A549 (cell line): ENCODE measurements at regions not wholly inside any gene's neighbourhood (a gene's known extent, or its start where the extent isn't known, plus 50 kb on each side); places are given as distances from the start of the nearest gene placed in this dataset.

Source experiments
- ATAC-seq, 2 experiments: fragments of 200-7000 bp in 1 of 2; fragments of >200 bp in 1 of 2; cut with Nextera tagmentation in 1 of 2; cut with Tn5 transposase in 1 of 2; 3 replicates each; pipeline versions ENCODE4 v1.8.0 to v1.9.1; 2018 to 2020; ENCODE audit warnings: mild to moderate bottlenecking in 1 of 2, moderate library complexity in 1 of 2
- CTCF ChIA-PET: fragments of 300-600 bp; sonication (Branson Sonifier 250); formaldehyde crosslinking; extraction: SDS; loops from one replicate; lab custom pipeline; 2021; ENCODE audit warnings: antibody characterized with exemption, inconsistent platforms; lab: Yijun Ruan, JAX
- POLR2A ChIA-PET: fragments of 350-600 bp; formaldehyde crosslinking; extraction: SDS; loops from one replicate; lab custom pipeline; 2021; ENCODE audit warnings: antibody characterized with exemption, inconsistent platforms; lab: Yijun Ruan, JAX
- DNase-seq, 2 experiments: peaks; one replicate each; pipeline versions ENCODE4 v3.0.0 to v3.0.0-alpha.2; 2011 to 2016; ENCODE audit warnings: low read depth in 1 of 2, low spot score in 1 of 2
- FAIRE-seq: peaks from 2 replicates; lab custom pipeline; 2011; peaks lifted over from hg19 to GRCh38; lab: Jason Lieb, UNC
- H3K27ac ChIP-seq, 2 experiments: fragments of >200 bp; sonication (Bioruptor Twin); formaldehyde crosslinking; 3 replicates each; pipeline ENCODE4 v1.5.1; 2016 to 2017
- H3K4me1 ChIP-seq: fragments of >200 bp; sonication (Bioruptor Twin); formaldehyde crosslinking; 3 replicates; pipeline ENCODE4 v1.6.1; 2016
- H3K4me2 ChIP-seq: fragments of >200 bp; sonication (Bioruptor Twin); formaldehyde crosslinking; 3 replicates; pipeline ENCODE4 v1.6.1; 2016
- H3K4me3 ChIP-seq: fragments of >200 bp; sonication (Bioruptor Twin); formaldehyde crosslinking; 3 replicates; pipeline ENCODE4 v1.5.1; 2016
- H3K9me3 ChIP-seq: fragments of >200 bp; sonication (Bioruptor Twin); formaldehyde crosslinking; 3 replicates; pipeline ENCODE4 v1.6.1; 2016
- BHLHE40 ChIP-seq: IDR thresholded peaks from 2 replicates; pipeline ENCODE4 v1.6.1; 2012; ENCODE audit warnings: low read depth, low read length, inconsistent platforms
- CHD4 ChIP-seq: fragments of 200-600 bp; sonication (generic); IDR thresholded peaks from 2 replicates; pipeline ENCODE4 v1.6.1; 2016; ENCODE audit warnings: antibody characterized with exemption, mild to moderate bottlenecking, borderline replicate concordance
- CTCF ChIP-seq: fragments of >200 bp; sonication (Bioruptor Twin); formaldehyde crosslinking; IDR thresholded peaks from 3 replicates; pipeline ENCODE4 v1.5.1; 2016
- EHF ChIP-seq: fragments of 250-450 bp; sonication (Bioruptor Pico); IDR thresholded peaks from 2 replicates; pipeline ENCODE4 v1.5.0; 2020; ENCODE audit warnings: mild to moderate bottlenecking
- FOSB ChIP-seq: fragments of 250-450 bp; sonication (Bioruptor Pico); IDR thresholded peaks from 2 replicates; pipeline ENCODE4 v1.5.0; 2020; ENCODE audit warnings: mild to moderate bottlenecking, moderate library complexity
- FOSL2 ChIP-seq, 2 experiments: fragments of 450-650 bp in 1 of 2; fragments of >200 bp in 1 of 2; sonication (Bioruptor Twin) in 1 of 2; formaldehyde crosslinking; IDR thresholded peaks; 2 replicates each; pipeline versions ENCODE4 v1.5.0 to v1.6.1; 2016 to 2020; ENCODE audit warnings: mild to moderate bottlenecking in 1 of 2, moderate library complexity in 1 of 2
- GATA3 ChIP-seq: IDR thresholded peaks from 2 replicates; pipeline ENCODE4 v1.6.1; 2012; ENCODE audit warnings: borderline replicate concordance
- HEYL ChIP-seq: fragments of 250-450 bp; sonication (Bioruptor Pico); IDR thresholded peaks from 2 replicates; pipeline ENCODE4 v1.8.0; 2021; ENCODE audit warnings: mild to moderate bottlenecking, moderate library complexity
- HOXA7 ChIP-seq: fragments of 250-450 bp; sonication (Bioruptor Pico); IDR thresholded peaks from 2 replicates; pipeline ENCODE4 v1.5.0; 2020; ENCODE audit warnings: mild to moderate bottlenecking, moderate library complexity
- JUN ChIP-seq, 2 experiments: fragments of >200 bp; sonication (Bioruptor Twin); formaldehyde crosslinking; IDR thresholded peaks; 2 replicates in 1 of 2; 3 replicates in 1 of 2; pipeline ENCODE4 v1.6.1; 2016 to 2017
- JUNB ChIP-seq: fragments of >200 bp; sonication (Bioruptor Twin); formaldehyde crosslinking; IDR thresholded peaks from 2 replicates; pipeline ENCODE4 v1.6.1; 2016
- KDM1A ChIP-seq: fragments of 200-600 bp; sonication (generic); IDR thresholded peaks from 2 replicates; pipeline ENCODE4 v1.6.1; 2016; ENCODE audit warnings: low read depth, mild to moderate bottlenecking
- KDM5A ChIP-seq: fragments of 200-600 bp; sonication (generic); IDR thresholded peaks from 2 replicates; pipeline ENCODE4 v1.6.1; 2016; ENCODE audit warnings: antibody characterized with exemption, mild to moderate bottlenecking
- MAFK ChIP-seq: fragments of 450-650 bp; IDR thresholded peaks from 2 replicates; pipeline ENCODE4 v1.6.1; 2014; ENCODE audit not compliant: partially characterized antibody
- MYC ChIP-seq: IDR thresholded peaks from 2 replicates; pipeline ENCODE4 v1.6.1; 2012; ENCODE audit warnings: mild to moderate bottlenecking, inconsistent platforms, low read length, improper control_type of control experiment, borderline replicate concordance
- NPAS2 ChIP-seq: fragments of 250-450 bp; sonication (Bioruptor Pico); IDR thresholded peaks from 2 replicates; pipeline ENCODE4 v1.8.0; 2022; ENCODE audit warnings: mild to moderate bottlenecking, moderate library complexity, borderline replicate concordance
- NR3C1 ChIP-seq: fragments of >200 bp; sonication (Bioruptor Twin); formaldehyde crosslinking; IDR thresholded peaks from 3 replicates; pipeline ENCODE4 v1.6.1; 2017
- POLR2A ChIP-seq: IDR thresholded peaks from 2 replicates; pipeline ENCODE4 v1.6.1; 2012; ENCODE audit warnings: mild to moderate bottlenecking, low read length
- POLR2AphosphoS2 ChIP-seq: conservative IDR thresholded peaks from 2 replicates; pipeline ENCODE4 v1.6.1; 2012; ENCODE audit warnings: low read length, improper control_type of control experiment, inconsistent platforms
- RAD21 ChIP-seq, 2 experiments: fragments of >200 bp in 1 of 2; sonication (Bioruptor Twin) in 1 of 2; formaldehyde crosslinking in 1 of 2; IDR thresholded peaks in 1 of 2; conservative IDR thresholded peaks in 1 of 2; 2 replicates in 1 of 2; 3 replicates in 1 of 2; pipeline ENCODE4 v1.6.1; 2012 to 2018; ENCODE audit warnings: inconsistent platforms in 1 of 2
- RNF2 ChIP-seq: fragments of 200-600 bp; sonication (generic); IDR thresholded peaks from 2 replicates; pipeline ENCODE4 v1.6.1; 2016; ENCODE audit warnings: low read depth, mild to moderate bottlenecking, antibody characterized with exemption, moderate library complexity, borderline replicate concordance
- SMC3 ChIP-seq: fragments of >200 bp; sonication (Bioruptor Twin); formaldehyde crosslinking; IDR thresholded peaks from 3 replicates; pipeline ENCODE4 v1.6.1; 2018; ENCODE audit warnings: inconsistent platforms
- TFCP2L1 ChIP-seq: fragments of 250-450 bp; sonication (Bioruptor Pico); IDR thresholded peaks from 2 replicates; pipeline ENCODE4 v1.5.0; 2021; ENCODE audit warnings: mild to moderate bottlenecking
- ZFP36 ChIP-seq: fragments of 450-650 bp; IDR thresholded peaks from 2 replicates; pipeline ENCODE4 v1.6.1; 2014; ENCODE audit warnings: borderline replicate concordance; ENCODE audit not compliant: partially characterized antibody
- ZNF302 ChIP-seq: fragments of 250-450 bp; sonication (Bioruptor Pico); IDR thresholded peaks from 2 replicates; pipeline ENCODE4 v1.9.0; 2021; ENCODE audit warnings: inconsistent platforms, mild to moderate bottlenecking, moderate library complexity
- ZSCAN20 ChIP-seq: fragments of 250-450 bp; sonication (Bioruptor Pico); IDR thresholded peaks from 2 replicates; pipeline ENCODE4 v1.8.0; 2022; ENCODE audit warnings: mild to moderate bottlenecking, moderate library complexity
- WGBS: methylation state at CpG from one replicate; pipeline ENCODE4 v1.1.6; 2017; ENCODE audit errors: missing lambda C conversion rate; 5-methylcytosine and 5-hydroxymethylcytosine counted together
- TF ChIP-seq, protein P1 (sequence below): IDR thresholded peaks from 2 replicates; pipeline ENCODE4 v1.6.1; 2012
- TF ChIP-seq, protein P2 (sequence below): fragments of >200 bp; sonication (Bioruptor Twin); formaldehyde crosslinking; IDR thresholded peaks from 3 replicates; pipeline ENCODE4 v1.6.1; 2016
- TF ChIP-seq, protein P3 (sequence below): fragments of 250-450 bp; sonication (Bioruptor Pico); IDR thresholded peaks from 2 replicates; pipeline ENCODE4 v1.5.0; 2020; ENCODE audit warnings: low read depth, mild to moderate bottlenecking, moderate library complexity
- TF ChIP-seq, protein P4 (sequence below): IDR thresholded peaks from 2 replicates; pipeline ENCODE4 v1.6.1; 2012; ENCODE audit warnings: low read depth, borderline replicate concordance

- no peak for DNase-seq
- FAIRE-seq = no peak
- Histone ChIP-seq H3K4me1 (no peaks in the 10 kb centered on the region), H3K4me3 (no peak overlapping the region), H3K27ac (no peak overlapping the region), H3K4me2 (no peak overlapping the region), H3K9me3 (no peaks in the 10 kb centered on the region)
- TF ChIP-seq, protein P1, sequence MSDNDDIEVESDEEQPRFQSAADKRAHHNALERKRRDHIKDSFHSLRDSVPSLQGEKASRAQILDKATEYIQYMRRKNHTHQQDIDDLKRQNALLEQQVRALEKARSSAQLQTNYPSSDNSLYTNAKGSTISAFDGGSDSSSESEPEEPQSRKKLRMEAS = no peak
- POLR2A ChIA-PET = no interaction called here
- CTCF ChIA-PET = no interaction called here
- 27% methylated on average over 19 of the region's 19 CpGs for whole genome bisulfite sequencing
- no peak for ATAC-seq
Observed at GRCh38 chr6:164151161-164152120, 736.9 kb downstream of the QKI start.

- no peak for ATAC-seq
- H3K27ac ChIP-seq = no peak overlapping the region
- ChIA-PET POLR2A (no interaction called here), CTCF (no interaction called here)
- no peak overlapping the region for H3K4me2 ChIP-seq
- H3K4me3 ChIP-seq = no peak overlapping the region
- TF ChIP-seq KDM1A (no peak), NPAS2 (CRISPR knock-in tag) (no peak), POLR2AphosphoS2 (no peak), NR3C1 (no peak), ZFP36 (no peak), JUN (IDR thresholded peaks at IDR 0.05) (no peak), FOSB (CRISPR knock-in tag) (no peak), JUNB (no peak), ZNF302 (CRISPR knock-in tag) (no peak), CHD4 (no peak), MAFK (no peak), HOXA7 (CRISPR knock-in tag) (no peak), ZSCAN20 (CRISPR knock-in tag) (no peak), RNF2 (no peak), FOSL2 (IDR thresholded peaks at IDR 0.05) (no peak), FOSL2 (CRISPR knock-in tag; IDR thresholded peaks at IDR 0.05) (no peak)
- FAIRE-seq = no peak
- H3K9me3 ChIP-seq = no peaks in the 10 kb centered on the region
- DNase-seq = no peak
- WGBS = 52% methylated on average over 8 of the region's 8 CpGs
- H3K4me1 ChIP-seq = no peaks in the 10 kb centered on the region
Observed at GRCh38 chr6:164150232-164150631, 735.7 kb downstream of the QKI start.

DNA sequence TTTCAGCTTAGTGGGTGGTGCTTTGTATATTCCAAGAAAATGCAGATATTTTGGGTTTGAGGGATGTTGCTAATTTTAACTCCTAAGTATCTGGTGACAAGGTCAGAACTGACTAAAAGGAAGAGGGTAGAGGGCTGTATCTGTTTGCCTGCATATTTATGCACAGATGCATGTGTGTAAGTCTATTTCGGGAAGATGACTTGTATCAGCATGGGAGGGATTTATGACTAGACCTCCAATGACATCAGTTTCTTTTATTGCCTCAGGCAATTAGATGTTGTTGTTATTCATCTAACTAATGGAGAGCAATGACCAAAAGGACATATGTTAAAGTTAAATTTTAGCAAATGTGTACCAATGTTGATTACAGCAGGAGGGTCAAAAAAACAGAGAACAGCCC, 734.3 kb downstream of the QKI start:
- FAIRE-seq (no peak), DNase-seq (no peak), ATAC-seq (no peak)
- Histone ChIP-seq H3K4me2 (no peak overlapping the region), H3K9me3 (no peaks in the 10 kb centered on the region), H3K27ac (no peak overlapping the region), H3K4me1 (no peaks in the 10 kb centered on the region), H3K4me3 (no peak overlapping the region)
- POLR2A ChIA-PET = no interaction called here
- no peak for TF ChIP-seq EHF (CRISPR knock-in tag)
- TF ChIP-seq, protein P2, sequence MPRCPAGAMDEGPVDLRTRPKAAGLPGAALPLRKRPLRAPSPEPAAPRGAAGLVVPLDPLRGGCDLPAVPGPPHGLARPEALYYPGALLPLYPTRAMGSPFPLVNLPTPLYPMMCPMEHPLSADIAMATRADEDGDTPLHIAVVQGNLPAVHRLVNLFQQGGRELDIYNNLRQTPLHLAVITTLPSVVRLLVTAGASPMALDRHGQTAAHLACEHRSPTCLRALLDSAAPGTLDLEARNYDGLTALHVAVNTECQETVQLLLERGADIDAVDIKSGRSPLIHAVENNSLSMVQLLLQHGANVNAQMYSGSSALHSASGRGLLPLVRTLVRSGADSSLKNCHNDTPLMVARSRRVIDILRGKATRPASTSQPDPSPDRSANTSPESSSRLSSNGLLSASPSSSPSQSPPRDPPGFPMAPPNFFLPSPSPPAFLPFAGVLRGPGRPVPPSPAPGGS = no peak
- TF ChIP-seq, protein P3, sequence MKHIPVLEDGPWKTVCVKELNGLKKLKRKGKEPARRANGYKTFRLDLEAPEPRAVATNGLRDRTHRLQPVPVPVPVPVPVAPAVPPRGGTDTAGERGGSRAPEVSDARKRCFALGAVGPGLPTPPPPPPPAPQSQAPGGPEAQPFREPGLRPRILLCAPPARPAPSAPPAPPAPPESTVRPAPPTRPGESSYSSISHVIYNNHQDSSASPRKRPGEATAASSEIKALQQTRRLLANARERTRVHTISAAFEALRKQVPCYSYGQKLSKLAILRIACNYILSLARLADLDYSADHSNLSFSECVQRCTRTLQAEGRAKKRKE (CRISPR knock-in tag) = no peak
- no peak for TF ChIP-seq HOXA7 (CRISPR knock-in tag)
- TF ChIP-seq HEYL (CRISPR knock-in tag) = no peak
- no peak for TF ChIP-seq ZFP36
- no peak for TF ChIP-seq GATA3
- TF ChIP-seq KDM5A = no peak
- TF ChIP-seq ZSCAN20 (CRISPR knock-in tag) = no peak
- no peak for TF ChIP-seq JUNB
- no peak for TF ChIP-seq SMC3
- no peak for TF ChIP-seq KDM1A
- no peak for TF ChIP-seq POLR2A
- no peak for TF ChIP-seq MYC
- TF ChIP-seq, protein P4, sequence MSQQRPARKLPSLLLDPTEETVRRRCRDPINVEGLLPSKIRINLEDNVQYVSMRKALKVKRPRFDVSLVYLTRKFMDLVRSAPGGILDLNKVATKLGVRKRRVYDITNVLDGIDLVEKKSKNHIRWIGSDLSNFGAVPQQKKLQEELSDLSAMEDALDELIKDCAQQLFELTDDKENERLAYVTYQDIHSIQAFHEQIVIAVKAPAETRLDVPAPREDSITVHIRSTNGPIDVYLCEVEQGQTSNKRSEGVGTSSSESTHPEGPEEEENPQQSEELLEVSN = no peak
- TF ChIP-seq BHLHE40 = no peak
- no peak for TF ChIP-seq TFCP2L1 (CRISPR knock-in tag)
- TF ChIP-seq RAD21 (conservative IDR thresholded peaks at IDR 0.05 in 1 of 2, IDR thresholded peaks at IDR 0.05 in 1 of 2) = no peak
- TF ChIP-seq CTCF = no peak
- WGBS = 7% methylated on average over 1 of the region's 1 CpG
- CTCF ChIA-PET = no interaction called here
